ENCODE measurements at regions not wholly inside any gene's neighbourhood (a gene's known extent, or its start where the extent isn't known, plus 50 kb on each side); places are given as distances from the start of the nearest gene placed in this dataset.

- no peak for TF ChIP-seq AKNA (CRISPR knock-in tag; IDR thresholded peaks at IDR 0.05; ENCODE audit: borderline replicate concordance)
Measured at GRCh38 chr13:58852076-58852475, 1220.5 kb downstream of the PCDH17 start (continued).

GRCh38 chr13:58855283-58855682 lies 1223.7 kb downstream of the PCDH17 start:
- CTCF ChIA-PET (ENCODE audit: low intra/inter-chr PET ratio, low total read pairs): no interaction called here
- Histone ChIP-seq H3K79me2 (ENCODE audit: insufficient read depth, low read length) (no peaks in the 10 kb centered on the region), H3K4me1 (ENCODE audit: insufficient read depth, low read length) (no peaks in the 10 kb centered on the region), H3K4me2 (ENCODE audit: low read depth, low read length) (no peak overlapping the region), H3K36me3 (replicated peaks in 1 of 2; ENCODE audit: control insufficient read depth in 1 of 2, insufficient read depth in 2 of 2, low read length in 2 of 2) (no peaks in the 10 kb centered on the region), H3K9me3 (ENCODE audit: low read length) (no peaks in the 10 kb centered on the region), H3K4me3 (replicated peaks in 1 of 3; ENCODE audit: insufficient read depth in 1 of 3, low read depth in 2 of 3, low read length in 3 of 3) (no peak overlapping the region), H3K27ac (ENCODE audit: extremely low read length, insufficient read depth, low read length) (no peak overlapping the region), H3K9ac (ENCODE audit: insufficient read depth, low read depth, low read length) (no peak overlapping the region), H4K20me1 (ENCODE audit: insufficient read depth, low read length) (no peaks in the 10 kb centered on the region), H2AFZ (ENCODE audit: low read length) (no peak overlapping the region), H3K27me3 (ENCODE audit: control insufficient read depth in 1 of 2, insufficient read depth in 2 of 2, low read length in 2 of 2) (no peaks in the 10 kb centered on the region)
- no peak for ATAC-seq
- in situ Hi-C loops (cut with HindIII; ENCODE audit: extremely low pct_ligation_motif_present, low pct_unique_long_range_greater_than_20kb): no loop called here
- POLR2A ChIA-PET: no interaction called here
- no peak for FAIRE-seq
- WGBS (ENCODE audit: low lambda C conversion rate): 0% methylated on average over 1 of the region's 1 CpG
- no TSS peak for BruUV-seq (replicated peaks)
- no peak for DNase-seq (ENCODE audit: low spot score)
- intact Hi-C loops (cut with micrococcal nuclease; ENCODE audit: unreplicated experiment): no loop called here
- TF ChIP-seq TCF12 (IDR thresholded peaks at IDR 0.05) (no peak), TCF12 (CRISPR knock-in tag; IDR thresholded peaks at IDR 0.05) (no peak), HNF4A (CRISPR knock-in tag; IDR thresholded peaks at IDR 0.05) (no peak), CREB3 (CRISPR knock-in tag; IDR thresholded peaks at IDR 0.05) (no peak), ZIK1 (CRISPR knock-in tag; IDR thresholded peaks at IDR 0.05; ENCODE audit: borderline replicate concordance, low read depth) (no peak), CREBL2 (CRISPR knock-in tag; IDR thresholded peaks at IDR 0.05; ENCODE audit: borderline replicate concordance) (no peak), ZNF317 (CRISPR knock-in tag; IDR thresholded peaks at IDR 0.05) (no peak), ZNF766 (CRISPR knock-in tag; IDR thresholded peaks at IDR 0.05; ENCODE audit: borderline replicate concordance) (no peak), SALL1 (CRISPR knock-in tag; IDR thresholded peaks at IDR 0.05) (no peak), GPBP1L1 (CRISPR knock-in tag; IDR thresholded peaks at IDR 0.05) (no peak), NFE2 (CRISPR knock-in tag; IDR thresholded peaks at IDR 0.05) (no peak)

All from HepG2 (cell line).